ENCODE measurements at regions not wholly inside any gene's neighbourhood (a gene's known extent, or its start where the extent isn't known, plus 50 kb on each side); places are given as distances from the start of the nearest gene placed in this dataset.

DNA sequence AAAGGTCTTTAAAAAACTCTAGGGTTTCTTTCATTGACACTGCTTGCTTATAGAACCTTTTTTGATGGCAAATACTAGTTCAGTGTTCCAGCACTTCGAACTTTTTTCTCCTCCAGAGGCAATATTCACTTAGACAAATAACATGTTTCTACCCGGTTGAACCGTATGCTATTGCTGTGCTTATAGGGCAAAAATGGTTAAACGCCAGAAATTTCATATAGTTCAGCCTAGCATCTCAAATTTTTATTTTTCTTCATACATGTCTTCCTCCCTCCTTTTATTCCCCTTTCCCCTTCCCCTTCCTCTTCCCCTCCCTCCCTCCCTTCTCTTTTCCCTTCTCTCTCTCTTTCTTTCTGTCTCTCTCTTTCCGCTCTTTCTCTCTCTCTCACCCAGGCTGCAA lies 96.9 kb upstream of the FSHR start:
- no peak overlapping the region for H2AFZ ChIP-seq (ENCODE audit: low read depth)
- no peaks in the 10 kb centered on the region for H4K20me1 ChIP-seq (ENCODE audit: insufficient read depth)
- H3K4me2 ChIP-seq: no peak overlapping the region
- H3K79me2 ChIP-seq (ENCODE audit: insufficient read depth, low read depth): no peaks in the 10 kb centered on the region
- H3K4me1 ChIP-seq (ENCODE audit: low read depth, poor library complexity, severe bottlenecking): no peaks in the 10 kb centered on the region
- H3K27me3 ChIP-seq (ENCODE audit: insufficient read depth, low read depth): no peaks in the 10 kb centered on the region
- no peaks in the 10 kb centered on the region for H3K36me3 ChIP-seq (ENCODE audit: insufficient read depth)
- TF ChIP-seq, protein P1, sequence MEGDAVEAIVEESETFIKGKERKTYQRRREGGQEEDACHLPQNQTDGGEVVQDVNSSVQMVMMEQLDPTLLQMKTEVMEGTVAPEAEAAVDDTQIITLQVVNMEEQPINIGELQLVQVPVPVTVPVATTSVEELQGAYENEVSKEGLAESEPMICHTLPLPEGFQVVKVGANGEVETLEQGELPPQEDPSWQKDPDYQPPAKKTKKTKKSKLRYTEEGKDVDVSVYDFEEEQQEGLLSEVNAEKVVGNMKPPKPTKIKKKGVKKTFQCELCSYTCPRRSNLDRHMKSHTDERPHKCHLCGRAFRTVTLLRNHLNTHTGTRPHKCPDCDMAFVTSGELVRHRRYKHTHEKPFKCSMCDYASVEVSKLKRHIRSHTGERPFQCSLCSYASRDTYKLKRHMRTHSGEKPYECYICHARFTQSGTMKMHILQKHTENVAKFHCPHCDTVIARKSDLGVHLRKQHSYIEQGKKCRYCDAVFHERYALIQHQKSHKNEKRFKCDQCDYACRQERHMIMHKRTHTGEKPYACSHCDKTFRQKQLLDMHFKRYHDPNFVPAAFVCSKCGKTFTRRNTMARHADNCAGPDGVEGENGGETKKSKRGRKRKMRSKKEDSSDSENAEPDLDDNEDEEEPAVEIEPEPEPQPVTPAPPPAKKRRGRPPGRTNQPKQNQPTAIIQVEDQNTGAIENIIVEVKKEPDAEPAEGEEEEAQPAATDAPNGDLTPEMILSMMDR (conservative IDR thresholded peaks at IDR 0.05; ENCODE audit: low read depth, low read length): no peak
- no peak overlapping the region for H3K4me3 ChIP-seq (IDR thresholded peaks at IDR 0.05; ENCODE audit: insufficient read depth, low read depth, low read length)
- H3K9ac ChIP-seq: no peak overlapping the region
- H3K27ac ChIP-seq: no peak overlapping the region

DNA sequence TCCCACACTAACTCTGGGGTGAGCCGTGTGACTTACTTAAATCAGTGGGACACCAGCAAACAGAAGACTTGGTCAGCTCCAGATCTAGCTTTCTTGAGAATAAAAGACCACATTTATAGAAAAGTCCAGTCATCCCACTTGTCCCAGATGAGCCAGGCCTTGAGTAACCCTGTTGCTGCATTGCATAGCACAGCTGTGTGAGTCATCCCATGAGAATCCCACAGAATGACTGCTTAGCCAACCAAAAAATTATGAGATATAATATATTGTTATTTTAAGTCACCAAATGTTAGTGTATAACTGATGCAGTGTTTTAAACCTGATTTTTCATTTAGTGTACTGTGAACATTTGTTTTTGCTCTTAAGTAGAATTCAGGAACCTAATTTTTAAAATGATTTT lies 94.2 kb upstream of the FSHR start:
- Histone ChIP-seq H3K27ac (no peak overlapping the region), H3K4me2 (no peak overlapping the region), H3K9ac (no peak overlapping the region)

DNA sequence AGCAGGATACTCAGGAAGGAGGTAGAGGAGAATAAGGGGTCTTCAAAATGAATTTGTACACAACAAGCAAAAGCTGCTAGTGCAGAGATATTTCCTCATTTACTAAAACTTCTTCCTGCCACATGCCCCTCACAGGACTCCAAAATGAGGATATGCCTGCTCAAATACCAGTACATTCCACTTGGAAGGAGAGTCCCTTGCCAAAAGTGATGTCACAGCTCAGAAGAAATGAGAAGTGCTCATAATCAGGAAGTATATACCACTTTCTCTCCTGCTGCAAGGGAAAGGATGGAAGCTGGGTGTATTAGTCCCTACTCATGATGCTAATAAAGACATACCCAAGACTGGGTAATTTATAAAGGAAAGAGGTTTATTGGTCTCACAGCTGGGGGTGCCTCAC lies 87.7 kb upstream of the FSHR start:
- no peaks in the 10 kb centered on the region for H3K4me1 ChIP-seq (ENCODE audit: low read depth, poor library complexity, severe bottlenecking)

More for the DNA sequence above, 94.2 kb upstream of the FSHR start:
- Histone ChIP-seq H3K27me3 (ENCODE audit: insufficient read depth, low read depth) (no peaks in the 10 kb centered on the region), H3K79me2 (ENCODE audit: insufficient read depth, low read depth) (no peaks in the 10 kb centered on the region), H4K20me1 (ENCODE audit: insufficient read depth) (no peaks in the 10 kb centered on the region), H2AFZ (ENCODE audit: low read depth) (no peak overlapping the region), H3K4me1 (ENCODE audit: low read depth, poor library complexity, severe bottlenecking) (no peaks in the 10 kb centered on the region), H3K4me3 (IDR thresholded peaks at IDR 0.05; ENCODE audit: insufficient read depth, low read depth, low read length) (no peak overlapping the region), H3K36me3 (ENCODE audit: insufficient read depth) (no peaks in the 10 kb centered on the region)
- TF ChIP-seq, protein P1 (conservative IDR thresholded peaks at IDR 0.05; ENCODE audit: low read depth, low read length): no peak

DNA sequence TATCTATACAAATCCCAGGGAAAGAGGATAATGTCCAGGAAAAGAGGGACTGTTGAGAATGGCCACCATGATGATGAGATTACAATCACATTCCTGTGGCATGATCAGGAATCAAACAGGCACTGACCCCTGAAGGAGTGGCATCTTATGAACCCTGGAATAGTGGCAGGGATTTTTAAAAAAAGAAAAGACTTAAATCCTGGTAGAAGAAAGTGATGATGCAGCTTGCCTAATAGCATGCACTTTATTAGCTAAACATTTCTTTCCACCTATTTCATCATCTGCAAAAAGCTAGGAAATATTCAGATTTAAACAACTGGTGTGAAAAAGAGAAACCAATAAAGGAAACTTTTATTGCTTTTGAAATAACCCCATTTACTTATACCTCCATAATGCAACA lies 87.2 kb upstream of the FSHR start:
- no peaks in the 10 kb centered on the region for H3K36me3 ChIP-seq (ENCODE audit: insufficient read depth)
- H3K4me2 ChIP-seq: no peak overlapping the region

More for the DNA sequence above, 87.7 kb upstream of the FSHR start:
- TF ChIP-seq, protein P1 (conservative IDR thresholded peaks at IDR 0.05; ENCODE audit: low read depth, low read length): no peak
- Histone ChIP-seq H4K20me1 (ENCODE audit: insufficient read depth) (no peaks in the 10 kb centered on the region), H3K9ac (no peak overlapping the region), H3K27ac (no peak overlapping the region), H2AFZ (ENCODE audit: low read depth) (no peak overlapping the region), H3K4me2 (no peak overlapping the region), H3K4me3 (IDR thresholded peaks at IDR 0.05; ENCODE audit: insufficient read depth, low read depth, low read length) (no peak overlapping the region), H3K79me2 (ENCODE audit: insufficient read depth, low read depth) (no peaks in the 10 kb centered on the region), H3K36me3 (ENCODE audit: insufficient read depth) (no peaks in the 10 kb centered on the region), H3K27me3 (ENCODE audit: insufficient read depth, low read depth) (no peaks in the 10 kb centered on the region)

More for the DNA sequence above, 87.2 kb upstream of the FSHR start:
- no peak overlapping the region for H3K27ac ChIP-seq
- H3K9ac ChIP-seq: no peak overlapping the region
- H3K4me3 ChIP-seq (IDR thresholded peaks at IDR 0.05; ENCODE audit: insufficient read depth, low read depth, low read length): no peak overlapping the region
- no peaks in the 10 kb centered on the region for H3K79me2 ChIP-seq (ENCODE audit: insufficient read depth, low read depth)
- no peaks in the 10 kb centered on the region for H3K4me1 ChIP-seq (ENCODE audit: low read depth, poor library complexity, severe bottlenecking)
- H4K20me1 ChIP-seq (ENCODE audit: insufficient read depth): no peaks in the 10 kb centered on the region
- no peaks in the 10 kb centered on the region for H3K27me3 ChIP-seq (ENCODE audit: insufficient read depth, low read depth)
- no peak overlapping the region for H2AFZ ChIP-seq (ENCODE audit: low read depth)
- TF ChIP-seq, protein P1 (conservative IDR thresholded peaks at IDR 0.05; ENCODE audit: low read depth, low read length): no peak

Data from KMS-11 (cell line).